ENCODE measurements at regions not wholly inside any gene's neighbourhood (a gene's known extent, or its start where the extent isn't known, plus 50 kb on each side); places are given as distances from the start of the nearest gene placed in this dataset.

DNA sequence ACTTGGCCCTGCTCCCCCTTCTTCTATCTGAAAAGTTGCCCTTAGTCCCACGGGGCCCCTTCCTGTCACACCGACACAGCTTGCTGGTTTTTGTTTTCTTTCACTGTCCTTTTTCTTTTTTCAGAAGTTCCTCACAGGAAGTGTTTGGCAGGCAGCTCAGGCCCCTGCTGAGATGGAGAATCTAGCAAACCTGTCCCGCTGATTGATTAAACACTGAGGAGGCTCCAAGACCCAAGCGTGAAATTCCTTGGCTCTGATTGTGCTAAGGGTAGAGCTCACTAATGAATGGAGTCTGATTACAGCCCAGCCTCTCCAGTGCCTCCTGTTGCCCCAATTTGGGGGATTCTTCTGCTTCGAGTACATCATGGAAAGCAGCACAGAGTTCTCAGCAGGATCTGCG lies 365.9 kb upstream of the MEX3C start:
- Histone ChIP-seq H3K4me3 (replicated peaks; ENCODE audit: insufficient read depth, low read length) (no peak overlapping the region), H3K27me3 (ENCODE audit: insufficient read depth, poor library complexity, severe bottlenecking) (peaks cover 6% of the 10 kb centered on the region), H3K27ac (replicated peaks) (no peak overlapping the region)
- DNase-seq (ENCODE audit: low read depth in 1 of 2, low spot score in 1 of 2): no peak
- TF ChIP-seq, protein P1, sequence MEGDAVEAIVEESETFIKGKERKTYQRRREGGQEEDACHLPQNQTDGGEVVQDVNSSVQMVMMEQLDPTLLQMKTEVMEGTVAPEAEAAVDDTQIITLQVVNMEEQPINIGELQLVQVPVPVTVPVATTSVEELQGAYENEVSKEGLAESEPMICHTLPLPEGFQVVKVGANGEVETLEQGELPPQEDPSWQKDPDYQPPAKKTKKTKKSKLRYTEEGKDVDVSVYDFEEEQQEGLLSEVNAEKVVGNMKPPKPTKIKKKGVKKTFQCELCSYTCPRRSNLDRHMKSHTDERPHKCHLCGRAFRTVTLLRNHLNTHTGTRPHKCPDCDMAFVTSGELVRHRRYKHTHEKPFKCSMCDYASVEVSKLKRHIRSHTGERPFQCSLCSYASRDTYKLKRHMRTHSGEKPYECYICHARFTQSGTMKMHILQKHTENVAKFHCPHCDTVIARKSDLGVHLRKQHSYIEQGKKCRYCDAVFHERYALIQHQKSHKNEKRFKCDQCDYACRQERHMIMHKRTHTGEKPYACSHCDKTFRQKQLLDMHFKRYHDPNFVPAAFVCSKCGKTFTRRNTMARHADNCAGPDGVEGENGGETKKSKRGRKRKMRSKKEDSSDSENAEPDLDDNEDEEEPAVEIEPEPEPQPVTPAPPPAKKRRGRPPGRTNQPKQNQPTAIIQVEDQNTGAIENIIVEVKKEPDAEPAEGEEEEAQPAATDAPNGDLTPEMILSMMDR (IDR thresholded peaks at IDR 0.05; ENCODE audit: insufficient read depth, low read length): no peak
- TF ChIP-seq POLR2AphosphoS5 (IDR thresholded peaks at IDR 0.05; ENCODE audit: low read depth): no peak
- TF ChIP-seq, protein P2, sequence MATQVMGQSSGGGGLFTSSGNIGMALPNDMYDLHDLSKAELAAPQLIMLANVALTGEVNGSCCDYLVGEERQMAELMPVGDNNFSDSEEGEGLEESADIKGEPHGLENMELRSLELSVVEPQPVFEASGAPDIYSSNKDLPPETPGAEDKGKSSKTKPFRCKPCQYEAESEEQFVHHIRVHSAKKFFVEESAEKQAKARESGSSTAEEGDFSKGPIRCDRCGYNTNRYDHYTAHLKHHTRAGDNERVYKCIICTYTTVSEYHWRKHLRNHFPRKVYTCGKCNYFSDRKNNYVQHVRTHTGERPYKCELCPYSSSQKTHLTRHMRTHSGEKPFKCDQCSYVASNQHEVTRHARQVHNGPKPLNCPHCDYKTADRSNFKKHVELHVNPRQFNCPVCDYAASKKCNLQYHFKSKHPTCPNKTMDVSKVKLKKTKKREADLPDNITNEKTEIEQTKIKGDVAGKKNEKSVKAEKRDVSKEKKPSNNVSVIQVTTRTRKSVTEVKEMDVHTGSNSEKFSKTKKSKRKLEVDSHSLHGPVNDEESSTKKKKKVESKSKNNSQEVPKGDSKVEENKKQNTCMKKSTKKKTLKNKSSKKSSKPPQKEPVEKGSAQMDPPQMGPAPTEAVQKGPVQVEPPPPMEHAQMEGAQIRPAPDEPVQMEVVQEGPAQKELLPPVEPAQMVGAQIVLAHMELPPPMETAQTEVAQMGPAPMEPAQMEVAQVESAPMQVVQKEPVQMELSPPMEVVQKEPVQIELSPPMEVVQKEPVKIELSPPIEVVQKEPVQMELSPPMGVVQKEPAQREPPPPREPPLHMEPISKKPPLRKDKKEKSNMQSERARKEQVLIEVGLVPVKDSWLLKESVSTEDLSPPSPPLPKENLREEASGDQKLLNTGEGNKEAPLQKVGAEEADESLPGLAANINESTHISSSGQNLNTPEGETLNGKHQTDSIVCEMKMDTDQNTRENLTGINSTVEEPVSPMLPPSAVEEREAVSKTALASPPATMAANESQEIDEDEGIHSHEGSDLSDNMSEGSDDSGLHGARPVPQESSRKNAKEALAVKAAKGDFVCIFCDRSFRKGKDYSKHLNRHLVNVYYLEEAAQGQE (IDR thresholded peaks at IDR 0.05; ENCODE audit: insufficient replicate concordance, low read depth): no peak
- TF ChIP-seq SPI1 (IDR thresholded peaks at IDR 0.05; ENCODE audit: borderline replicate concordance, low read depth): no peak
- no peak for TF ChIP-seq GABPA (IDR thresholded peaks at IDR 0.05; ENCODE audit: low read depth)

DNA sequence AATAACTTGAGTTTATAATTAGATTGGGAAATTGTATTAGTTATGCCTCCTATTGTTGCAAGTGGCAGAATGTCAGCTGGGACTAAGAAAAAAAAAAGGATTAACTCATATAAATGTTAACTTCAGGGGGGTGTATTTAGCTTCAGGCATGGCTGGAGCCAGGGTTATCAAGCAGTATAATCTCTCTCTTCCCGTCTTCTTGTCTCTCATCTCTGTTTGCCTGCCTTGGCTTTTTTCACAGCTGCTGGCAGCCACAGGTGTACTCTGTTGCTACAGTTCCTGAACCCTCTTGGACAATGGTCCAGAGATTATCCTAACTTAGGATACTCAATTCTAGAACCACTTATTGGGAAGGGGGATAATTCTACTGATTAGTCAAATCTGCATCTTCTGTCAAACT lies 370.7 kb upstream of the MEX3C start:
- TF ChIP-seq GABPA (IDR thresholded peaks at IDR 0.05; ENCODE audit: low read depth) (no peak), SPI1 (IDR thresholded peaks at IDR 0.05; ENCODE audit: borderline replicate concordance, low read depth) (no peak), POLR2AphosphoS5 (IDR thresholded peaks at IDR 0.05; ENCODE audit: low read depth) (no peak)
- TF ChIP-seq, protein P2 (IDR thresholded peaks at IDR 0.05; ENCODE audit: insufficient replicate concordance, low read depth): no peak
- TF ChIP-seq, protein P1 (IDR thresholded peaks at IDR 0.05; ENCODE audit: insufficient read depth, low read length): no peak
- Histone ChIP-seq H3K27me3 (ENCODE audit: insufficient read depth, poor library complexity, severe bottlenecking) (peaks cover 3% of the 10 kb centered on the region), H3K4me3 (replicated peaks; ENCODE audit: insufficient read depth, low read length) (no peak overlapping the region), H3K27ac (replicated peaks) (no peak overlapping the region)
- DNase-seq (ENCODE audit: low read depth in 1 of 2, low spot score in 1 of 2): no peak

DNA sequence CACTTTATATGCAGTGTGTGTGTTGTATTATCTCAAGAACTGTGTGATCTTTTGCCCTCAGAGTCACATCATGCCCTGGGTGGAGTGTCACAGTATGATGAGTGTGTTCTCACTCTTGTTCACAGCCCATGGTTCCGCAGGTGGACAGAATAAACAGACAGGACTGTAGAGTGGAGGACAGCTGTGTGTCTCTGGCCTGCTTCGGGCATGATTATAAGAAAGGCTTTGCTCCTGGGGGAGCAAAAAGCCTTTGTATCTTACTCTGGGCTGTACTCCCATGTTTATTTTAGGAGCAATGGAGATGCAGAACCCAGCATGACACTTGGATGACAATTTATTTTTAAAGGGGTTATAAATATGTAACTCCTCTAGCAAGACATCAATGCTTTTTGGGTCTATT lies 371.7 kb upstream of the MEX3C start:
- H3K27me3 ChIP-seq (ENCODE audit: insufficient read depth, poor library complexity, severe bottlenecking): peaks cover 5% of the 10 kb centered on the region
- H3K4me3 ChIP-seq (replicated peaks; ENCODE audit: insufficient read depth, low read length): no peak overlapping the region
- H3K27ac ChIP-seq (replicated peaks): no peak overlapping the region
- TF ChIP-seq GABPA (IDR thresholded peaks at IDR 0.05; ENCODE audit: low read depth) (no peak), SPI1 (IDR thresholded peaks at IDR 0.05; ENCODE audit: borderline replicate concordance, low read depth) (no peak), POLR2AphosphoS5 (IDR thresholded peaks at IDR 0.05; ENCODE audit: low read depth) (no peak)
- TF ChIP-seq, protein P2 (IDR thresholded peaks at IDR 0.05; ENCODE audit: insufficient replicate concordance, low read depth): no peak
- TF ChIP-seq, protein P1 (IDR thresholded peaks at IDR 0.05; ENCODE audit: insufficient read depth, low read length): no peak
- no peak for DNase-seq (ENCODE audit: low read depth in 1 of 2, low spot score in 1 of 2)

All from HL-60 (cell line).